SJCRH30 (cell line): ENCODE measurements at regions not wholly inside any gene's neighbourhood (a gene's known extent, or its start where the extent isn't known, plus 50 kb on each side); places are given as distances from the start of the nearest gene placed in this dataset.
"Not testable (repeated sequence)": the region's sequence is repeated elsewhere in the genome, so short reads cannot be mapped to it uniquely, and the experiment has no call there.

Experiments
- DNase-seq, 2 experiments: peaks; one replicate each; pipeline ENCODE4 v3.0.0-alpha.2; 2015 to 2020
- H3K27ac ChIP-seq: fragments of 250-450 bp; sonication (Bioruptor Pico); 2 replicates; pipeline ENCODE4 v1.5.1; 2020; ENCODE audit warnings: mild to moderate bottlenecking, moderate library complexity
- H3K27me3 ChIP-seq: fragments of 250-450 bp; sonication (Bioruptor Pico); 2 replicates; pipeline ENCODE4 v1.5.1; 2020; ENCODE audit warnings: mild to moderate bottlenecking, moderate library complexity
- H3K36me3 ChIP-seq: fragments of 250-450 bp; sonication (Bioruptor Pico); 2 replicates; pipeline ENCODE4 v1.5.1; 2020; ENCODE audit warnings: mild to moderate bottlenecking, moderate library complexity
- H3K4me1 ChIP-seq: fragments of 250-450 bp; sonication (Bioruptor Pico); 2 replicates; pipeline ENCODE4 v1.5.1; 2020; ENCODE audit warnings: mild to moderate bottlenecking, moderate library complexity
- H3K4me3 ChIP-seq: fragments of 250-450 bp; sonication (Bioruptor Pico); 2 replicates; pipeline ENCODE4 v1.5.1; 2020; ENCODE audit warnings: mild to moderate bottlenecking, moderate library complexity
- H3K9me3 ChIP-seq: fragments of 250-450 bp; sonication (Bioruptor Pico); replicated peaks from 2 replicates; pipeline ENCODE4 v1.5.1; 2020; ENCODE audit warnings: mild to moderate bottlenecking, moderate library complexity

DNA sequence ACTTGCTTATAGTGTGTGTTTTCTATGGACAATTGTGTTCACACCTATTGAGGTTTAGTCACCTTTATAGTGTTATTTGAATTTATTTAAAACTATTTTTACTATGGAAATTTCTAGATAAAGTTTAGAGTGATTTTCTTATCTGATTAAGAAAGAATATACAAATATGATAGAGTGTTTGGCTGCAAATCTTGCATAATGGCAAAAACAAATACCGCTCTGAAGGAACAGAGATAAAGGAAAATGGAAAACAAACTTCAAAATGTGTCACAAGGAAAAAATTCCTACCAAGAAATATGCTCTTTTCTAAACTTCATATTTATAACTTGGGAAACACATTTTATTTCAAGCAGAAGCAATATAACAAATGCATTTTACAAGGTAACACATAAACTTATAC is 423.1 kb downstream of the TOX3 start:
- H3K27me3 ChIP-seq, result no peaks in the 10 kb centered on the region
- H3K4me1 ChIP-seq, result no peaks in the 10 kb centered on the region
- H3K9me3 ChIP-seq, result no peaks in the 10 kb centered on the region
- no peaks in the 10 kb centered on the region; the same call in 1 of the 2 replicates for H3K36me3 ChIP-seq
- DNase-seq, result no peak
- H3K4me3 ChIP-seq, result no peak overlapping the region
- H3K27ac ChIP-seq, result no peak overlapping the region

GRCh38 chr16:52123061-52123839 is 423.7 kb downstream of the TOX3 start:
- Histone ChIP-seq H3K4me1 (no peaks in the 10 kb centered on the region), H3K27me3 (no peaks in the 10 kb centered on the region), H3K4me3 (no peak overlapping the region), H3K9me3 (no peaks in the 10 kb centered on the region), H3K27ac (no peak overlapping the region), H3K36me3 (no peaks in the 10 kb centered on the region; the same call in 1 of the 2 replicates)
- DNase-seq, result no peak

DNA sequence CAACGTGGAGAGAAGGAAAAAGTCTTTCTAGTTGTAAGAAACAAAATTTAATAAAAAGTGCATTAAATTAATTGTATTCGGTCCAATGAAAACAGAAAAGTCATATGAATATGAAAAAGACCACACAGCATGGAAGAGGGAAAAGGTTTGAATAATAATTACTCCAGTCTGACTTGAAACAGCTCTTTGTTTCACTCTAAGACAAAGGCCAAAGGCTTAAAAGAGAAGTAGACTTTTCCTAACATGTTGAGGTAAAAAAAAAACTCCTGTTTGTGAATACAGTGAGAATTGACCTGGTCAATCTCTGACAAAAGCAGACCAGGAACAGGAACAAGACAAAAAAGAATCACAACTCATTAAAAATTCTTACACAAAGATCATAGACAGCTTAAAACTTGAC is 429.8 kb downstream of the TOX3 start:
- H3K9me3 ChIP-seq, result no peaks in the 10 kb centered on the region
- H3K27ac ChIP-seq, result no peak overlapping the region
- no peaks in the 10 kb centered on the region for H3K4me1 ChIP-seq
- no peak overlapping the region for H3K4me3 ChIP-seq
- DNase-seq, result no peak
- no peaks in the 10 kb centered on the region for H3K27me3 ChIP-seq
- H3K36me3 ChIP-seq, result no peaks in the 10 kb centered on the region

GRCh38 chr16:52114379-52114778 is 432.6 kb downstream of the TOX3 start:
- H3K27ac ChIP-seq, result no peak overlapping the region
- DNase-seq, result peak in 1 of 2 experiments; percentile 11
- H3K27me3 ChIP-seq, result no peaks in the 10 kb centered on the region

DNA sequence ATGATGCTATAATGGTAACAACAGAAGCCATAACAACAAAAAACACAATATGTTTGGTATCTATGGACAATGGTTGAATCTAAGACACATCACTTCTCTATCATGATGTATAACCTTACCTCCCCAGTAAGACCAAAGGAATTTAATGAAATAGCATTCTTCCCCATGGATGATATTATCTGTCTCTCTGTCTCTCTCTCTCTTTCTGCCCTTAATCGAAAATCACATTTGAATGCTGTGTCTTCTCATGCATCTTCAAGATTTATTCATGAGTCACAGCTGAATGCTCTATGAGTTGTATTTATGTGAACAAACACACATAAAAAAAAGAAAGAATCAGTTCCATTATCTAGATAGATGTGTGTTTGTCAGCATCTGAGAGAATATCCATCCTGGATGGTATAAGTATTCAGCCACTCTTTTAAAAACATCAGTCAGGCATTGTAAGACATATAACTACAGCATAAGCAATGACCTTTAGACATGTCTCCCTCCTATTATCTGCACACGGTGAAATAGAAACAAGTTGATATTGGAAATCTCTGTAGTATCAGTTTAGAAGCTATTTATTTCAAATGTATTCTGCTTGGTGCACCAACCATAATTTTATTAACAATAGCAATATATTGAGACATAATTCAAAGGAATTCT is 433.3 kb downstream of the TOX3 start:
- H3K4me1 ChIP-seq, result no peaks in the 10 kb centered on the region

More at GRCh38 chr16:52114379-52114778, 432.6 kb downstream of the TOX3 start:
- no peaks in the 10 kb centered on the region for H3K4me1 ChIP-seq
- no peak overlapping the region for H3K4me3 ChIP-seq
- H3K9me3 ChIP-seq, result no peaks in the 10 kb centered on the region
- H3K36me3 ChIP-seq, result no peaks in the 10 kb centered on the region

GRCh38 chr16:52104993-52105392 is 441.9 kb downstream of the TOX3 start:
- H3K4me3 ChIP-seq, result not testable (repeated sequence)

More for the DNA sequence above, 433.3 kb downstream of the TOX3 start:
- Histone ChIP-seq H3K4me3 (no peak overlapping the region), H3K9me3 (no peaks in the 10 kb centered on the region), H3K27me3 (no peaks in the 10 kb centered on the region), H3K27ac (no peak overlapping the region), H3K36me3 (no peaks in the 10 kb centered on the region)
- no peak for DNase-seq

DNA sequence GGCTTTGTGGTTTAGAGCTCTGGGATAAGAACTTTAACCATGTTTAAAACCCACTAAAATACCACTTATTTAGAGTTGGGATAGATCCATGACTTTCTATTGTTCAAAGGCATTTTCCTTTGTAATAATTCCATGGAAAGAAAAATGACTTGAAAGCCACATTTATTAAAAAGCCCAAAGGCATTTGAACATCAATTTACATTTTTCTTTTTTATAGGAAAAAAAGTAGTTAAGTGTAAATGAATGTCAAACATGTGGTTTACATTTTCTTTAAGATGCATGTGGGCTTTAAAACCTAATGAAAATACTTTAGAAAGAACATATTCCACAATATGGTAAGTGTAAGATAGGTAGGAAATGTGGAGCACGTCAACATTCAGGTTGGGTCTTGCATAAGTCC is 443.2 kb downstream of the TOX3 start:
- no peak overlapping the region for H3K4me3 ChIP-seq
- DNase-seq, result no peak
- no peaks in the 10 kb centered on the region for H3K9me3 ChIP-seq
- no peak overlapping the region for H3K27ac ChIP-seq
- H3K4me1 ChIP-seq, result no peaks in the 10 kb centered on the region
- H3K27me3 ChIP-seq, result no peaks in the 10 kb centered on the region
- H3K36me3 ChIP-seq, result no peaks in the 10 kb centered on the region

More at GRCh38 chr16:52104993-52105392, 441.9 kb downstream of the TOX3 start:
- not testable (repeated sequence) for H3K27me3 ChIP-seq, DNase-seq, H3K36me3 ChIP-seq, H3K9me3 ChIP-seq, H3K4me1 ChIP-seq, H3K27ac ChIP-seq

GRCh38 chr16:52101246-52101645 is 445.7 kb downstream of the TOX3 start:
- H3K9me3 ChIP-seq, result no peaks in the 10 kb centered on the region
- no peak for DNase-seq
- H3K27ac ChIP-seq, result no peak overlapping the region
- H3K4me1 ChIP-seq, result no peaks in the 10 kb centered on the region
- no peaks in the 10 kb centered on the region for H3K27me3 ChIP-seq
- no peak overlapping the region for H3K4me3 ChIP-seq
- H3K36me3 ChIP-seq, result no peaks in the 10 kb centered on the region

DNA sequence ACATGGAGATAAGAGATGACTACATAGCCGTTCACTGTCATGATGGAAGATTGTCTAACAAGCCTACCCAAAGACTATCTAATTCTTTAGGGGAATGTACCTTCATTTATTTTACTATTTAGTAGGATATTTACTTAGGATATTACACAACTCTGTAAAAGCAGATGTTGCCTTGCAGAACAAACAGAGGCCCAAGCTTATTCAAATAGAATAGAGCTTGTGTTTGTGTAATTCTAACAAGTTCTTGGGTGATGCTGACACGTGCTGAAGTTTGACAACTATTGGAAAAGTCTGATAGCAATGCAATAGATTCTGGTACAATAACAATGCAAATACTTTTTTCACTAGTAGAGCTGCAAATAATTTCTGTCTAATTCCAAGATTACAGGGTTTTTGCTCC is 447.6 kb downstream of the TOX3 start:
- Histone ChIP-seq H3K27ac (no peak overlapping the region), H3K27me3 (no peaks in the 10 kb centered on the region), H3K9me3 (no peaks in the 10 kb centered on the region), H3K4me1 (no peaks in the 10 kb centered on the region), H3K36me3 (no peaks in the 10 kb centered on the region), H3K4me3 (no peak overlapping the region)
- no peak for DNase-seq

GRCh38 chr16:52095471-52095870 is 451.5 kb downstream of the TOX3 start:
- Histone ChIP-seq H3K4me1 (no peaks in the 10 kb centered on the region), H3K27me3 (no peaks in the 10 kb centered on the region)

GRCh38 chr16:52092126-52092525 is 454.8 kb downstream of the TOX3 start:
- Histone ChIP-seq H3K27me3 (no peaks in the 10 kb centered on the region), H3K9me3 (no peaks in the 10 kb centered on the region), H3K4me3 (no peak overlapping the region), H3K27ac (no peak overlapping the region), H3K36me3 (no peaks in the 10 kb centered on the region), H3K4me1 (no peaks in the 10 kb centered on the region)
- DNase-seq, result no peak

More at GRCh38 chr16:52095471-52095870, 451.5 kb downstream of the TOX3 start:
- Histone ChIP-seq H3K4me3 (no peak overlapping the region), H3K36me3 (no peaks in the 10 kb centered on the region), H3K27ac (no peak overlapping the region), H3K9me3 (no peaks in the 10 kb centered on the region)
- no peak for DNase-seq

- no peak for DNase-seq
Measured at GRCh38 chr16:52090080-52090479, 456.9 kb downstream of the TOX3 start.

DNA sequence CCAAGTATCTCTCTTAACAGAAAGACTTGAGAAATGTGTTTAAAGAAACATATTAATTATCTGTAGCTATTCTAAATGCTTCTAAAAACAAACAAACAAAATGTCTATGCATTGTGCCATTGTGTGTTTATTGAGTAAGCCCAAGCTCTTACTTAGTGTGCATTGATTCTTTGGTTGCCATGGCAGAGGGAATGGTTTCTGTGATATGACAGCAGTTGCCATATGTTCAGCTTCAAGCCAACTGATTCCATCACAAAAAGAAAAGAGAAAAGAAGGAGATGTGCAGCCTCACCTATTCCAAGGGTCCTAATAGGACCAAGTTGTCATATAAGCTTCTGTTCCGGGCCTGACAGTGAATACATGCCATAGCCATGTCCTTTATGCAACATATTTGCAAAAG is 457.5 kb downstream of the TOX3 start:
- Histone ChIP-seq H3K4me3 (no peak overlapping the region), H3K9me3 (no peaks in the 10 kb centered on the region), H3K4me1 (no peaks in the 10 kb centered on the region), H3K27ac (no peak overlapping the region), H3K27me3 (no peaks in the 10 kb centered on the region), H3K36me3 (no peaks in the 10 kb centered on the region)
- no peak for DNase-seq

More at GRCh38 chr16:52090080-52090479, 456.9 kb downstream of the TOX3 start:
- no peaks in the 10 kb centered on the region for H3K27me3 ChIP-seq
- H3K36me3 ChIP-seq, result no peaks in the 10 kb centered on the region
- H3K4me3 ChIP-seq, result no peak overlapping the region
- H3K27ac ChIP-seq, result no peak overlapping the region
- H3K4me1 ChIP-seq, result no peaks in the 10 kb centered on the region
- no peaks in the 10 kb centered on the region for H3K9me3 ChIP-seq

DNA sequence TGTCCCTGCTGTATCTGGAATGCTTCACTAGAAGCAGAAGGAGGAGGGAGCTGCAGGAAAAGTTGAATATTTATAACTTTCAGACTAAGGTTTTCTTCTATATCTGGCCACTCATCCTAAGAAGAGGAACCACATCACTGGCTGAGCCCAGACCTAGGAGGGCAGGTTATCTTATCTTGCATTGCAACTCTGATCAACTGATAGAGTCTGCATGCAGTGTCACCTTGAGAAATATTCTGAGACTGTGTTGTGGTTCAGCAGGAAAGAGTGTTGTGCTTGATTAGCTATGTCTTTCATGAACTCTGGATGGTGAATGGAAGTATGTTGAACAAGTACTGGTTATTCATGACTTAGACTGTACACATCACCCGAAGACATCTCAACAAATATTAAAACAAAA is 460.0 kb downstream of the TOX3 start:
- Histone ChIP-seq H3K27ac (no peak overlapping the region), H3K4me1 (no peaks in the 10 kb centered on the region), H3K27me3 (peaks cover 8% of the 10 kb centered on the region; the same call in 1 of the 2 replicates), H3K36me3 (0 out of 2 replicates have a peak, but pooled peaks cover 4% of the 10 kb centered on the region), H3K9me3 (no peaks in the 10 kb centered on the region), H3K4me3 (no peak overlapping the region)
- no peak for DNase-seq
